ENCODE measurements at regions not wholly inside any gene's neighbourhood (a gene's known extent, or its start where the extent isn't known, plus 50 kb on each side); places are given as distances from the start of the nearest gene placed in this dataset.

DNA sequence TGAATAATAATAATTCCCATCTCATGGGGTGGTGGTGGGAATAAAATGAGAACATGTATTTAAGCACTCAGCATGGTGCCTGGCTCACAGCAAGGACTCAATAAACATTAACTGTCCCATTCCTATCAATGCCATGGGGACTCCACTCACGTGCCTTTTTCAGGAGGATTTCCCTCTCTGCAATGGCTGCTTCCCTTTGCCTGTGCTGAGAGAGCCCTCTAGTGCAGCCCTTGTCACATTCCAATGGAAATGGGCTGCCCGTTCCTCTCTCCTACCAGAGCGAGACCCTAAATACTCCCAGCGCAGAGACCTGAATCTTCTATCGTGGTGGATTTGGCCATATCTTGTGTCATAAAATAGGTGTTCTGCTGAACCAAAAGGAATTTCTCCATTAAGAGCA is 621.5 kb upstream of the B3GAT1 start:
- Mint-ChIP-seq H3K36me3 (peaks cover 0 to 8% (median 0%) of the 10 kb centered on the region in 5 donors), H3K27ac (no peak overlapping the region), H3K4me1 (no peaks in the 10 kb centered on the region), H3K9me3 (peaks cover 0 to 8% (median 3%) of the 10 kb centered on the region in 11 donors), H3K4me3 (no peak overlapping the region), H3K27me3 (peaks cover 0 to 59% (median 34%) of the 10 kb centered on the region in 5 donors)
- CTCF ChIA-PET: no interaction called here
- ATAC-seq (no peak), DNase-seq (no peak)
- Histone ChIP-seq H3K27me3 (ENCODE audit: control insufficient read depth in 2 of 2, insufficient read depth in 2 of 2, low read length in 2 of 2) (no peaks in the 10 kb centered on the region), H3K9me3 (ENCODE audit: control insufficient read depth in 2 of 3, low read length in 3 of 3) (no peaks in the 10 kb centered on the region), H3K27ac (ENCODE audit: low read depth, low read length) (no peak overlapping the region), H3K4me3 (ENCODE audit: low read length) (no peak overlapping the region), H3K4me1 (ENCODE audit: control insufficient read depth in 2 of 2, insufficient read depth in 2 of 2, low read length in 2 of 2) (no peaks in the 10 kb centered on the region), H3K36me3 (ENCODE audit: control insufficient read depth in 2 of 3, insufficient read depth in 3 of 3, low read length in 3 of 3) (no peaks in the 10 kb centered on the region)
- intact Hi-C loops (cut with micrococcal nuclease): no loop called here
- POLR2A ChIA-PET: no interaction called here

- no peak overlapping the region for H3K27ac Mint-ChIP-seq
- ATAC-seq: no peak
- no peak overlapping the region for H3K4me3 Mint-ChIP-seq
- H3K4me1 Mint-ChIP-seq: no peaks in the 10 kb centered on the region
- no peaks in the 10 kb centered on the region for H3K4me1 ChIP-seq (ENCODE audit: control insufficient read depth in 2 of 2, insufficient read depth in 2 of 2, low read length in 2 of 2)
- no peak for DNase-seq
- H3K27ac ChIP-seq (ENCODE audit: low read depth, low read length): no peak overlapping the region
- CTCF ChIA-PET: no interaction called here
- peaks cover 0 to 13% (median 6%) of the 10 kb centered on the region in 11 donors for H3K9me3 Mint-ChIP-seq
- H3K27me3 ChIP-seq (ENCODE audit: control insufficient read depth in 2 of 2, insufficient read depth in 2 of 2, low read length in 2 of 2): no peaks in the 10 kb centered on the region
- H3K27me3 Mint-ChIP-seq: peaks cover 0 to 58% (median 32%) of the 10 kb centered on the region in 5 donors
- no peaks in the 10 kb centered on the region for H3K36me3 ChIP-seq (ENCODE audit: control insufficient read depth in 2 of 3, insufficient read depth in 3 of 3, low read length in 3 of 3)
- H3K36me3 Mint-ChIP-seq: peaks cover 0 to 12% (median 3%) of the 10 kb centered on the region in 5 donors
- no peak overlapping the region for H3K4me3 ChIP-seq (ENCODE audit: low read length)
- POLR2A ChIA-PET: no interaction called here
- no peaks in the 10 kb centered on the region for H3K9me3 ChIP-seq (ENCODE audit: control insufficient read depth in 2 of 3, low read length in 3 of 3)
- intact Hi-C loops (cut with micrococcal nuclease): no loop called here
These were observed 619.4 kb upstream of the B3GAT1 start for GRCh38 chr11:135031205-135031989.

GRCh38 chr11:135027461-135027860 is 615.4 kb upstream of the B3GAT1 start:
- Histone ChIP-seq H3K27ac (ENCODE audit: low read depth, low read length) (no peak overlapping the region), H3K36me3 (ENCODE audit: control insufficient read depth in 2 of 3, insufficient read depth in 3 of 3, low read length in 3 of 3) (no peaks in the 10 kb centered on the region), H3K9me3 (ENCODE audit: control insufficient read depth in 2 of 3, low read length in 3 of 3) (no peaks in the 10 kb centered on the region), H3K27me3 (ENCODE audit: control insufficient read depth in 2 of 2, insufficient read depth in 2 of 2, low read length in 2 of 2) (no peaks in the 10 kb centered on the region), H3K4me1 (ENCODE audit: control insufficient read depth in 2 of 2, insufficient read depth in 2 of 2, low read length in 2 of 2) (no peaks in the 10 kb centered on the region), H3K4me3 (ENCODE audit: low read length) (no peak overlapping the region)
- CTCF ChIA-PET: no interaction called here
- no peak for ATAC-seq
- POLR2A ChIA-PET: no interaction called here
- Mint-ChIP-seq H3K27me3 (peaks cover 0 to 25% (median 20%) of the 10 kb centered on the region in 5 donors), H3K36me3 (peaks cover 0 to 4% (median 0%) of the 10 kb centered on the region in 5 donors), H3K4me1 (no peaks in the 10 kb centered on the region), H3K9me3 (peaks cover 0 to 6% (median 4%) of the 10 kb centered on the region in 11 donors), H3K27ac (no peak overlapping the region), H3K4me3 (no peak overlapping the region)
- intact Hi-C loops (cut with micrococcal nuclease): no loop called here
- no peak for DNase-seq

GRCh38 chr11:135023499-135023898 is 611.5 kb upstream of the B3GAT1 start:
- no peak overlapping the region for H3K27ac Mint-ChIP-seq
- intact Hi-C loops (cut with micrococcal nuclease): no loop called here
- Histone ChIP-seq H3K27me3 (ENCODE audit: control insufficient read depth in 2 of 2, insufficient read depth in 2 of 2, low read length in 2 of 2) (no peaks in the 10 kb centered on the region), H3K4me1 (ENCODE audit: control insufficient read depth in 2 of 2, insufficient read depth in 2 of 2, low read length in 2 of 2) (no peaks in the 10 kb centered on the region), H3K9me3 (ENCODE audit: control insufficient read depth in 2 of 3, low read length in 3 of 3) (no peaks in the 10 kb centered on the region), H3K36me3 (ENCODE audit: control insufficient read depth in 2 of 3, insufficient read depth in 3 of 3, low read length in 3 of 3) (no peaks in the 10 kb centered on the region), H3K27ac (ENCODE audit: low read depth, low read length) (no peak overlapping the region), H3K4me3 (ENCODE audit: low read length) (no peak overlapping the region)
- peaks cover 0 to 19% (median 13%) of the 10 kb centered on the region in 5 donors for H3K27me3 Mint-ChIP-seq
- CTCF ChIA-PET: no interaction called here
- no peak overlapping the region for H3K4me3 Mint-ChIP-seq
- peaks cover 0 to 6% (median 3%) of the 10 kb centered on the region in 11 donors for H3K9me3 Mint-ChIP-seq
- ATAC-seq (no peak), DNase-seq (no peak)
- H3K36me3 Mint-ChIP-seq: peaks cover 0 to 4% (median 0%) of the 10 kb centered on the region in 5 donors
- H3K4me1 Mint-ChIP-seq: peaks cover 0 to 1% (median 0%) of the 10 kb centered on the region in 7 donors
- POLR2A ChIA-PET: no interaction called here

- intact Hi-C loops (cut with micrococcal nuclease): no loop called here
- H3K9me3 Mint-ChIP-seq: peaks cover 0 to 7% (median 2%) of the 10 kb centered on the region in 11 donors
- H3K36me3 ChIP-seq (ENCODE audit: control insufficient read depth in 2 of 3, insufficient read depth in 3 of 3, low read length in 3 of 3): no peaks in the 10 kb centered on the region
- no peak overlapping the region for H3K27ac ChIP-seq (ENCODE audit: low read depth, low read length)
- peaks cover 0 to 17% (median 12%) of the 10 kb centered on the region in 5 donors for H3K27me3 Mint-ChIP-seq
- ATAC-seq (no peak), DNase-seq (no peak)
- H3K36me3 Mint-ChIP-seq: peaks cover 0 to 3% (median 0%) of the 10 kb centered on the region in 5 donors
- H3K27me3 ChIP-seq (ENCODE audit: control insufficient read depth in 2 of 2, insufficient read depth in 2 of 2, low read length in 2 of 2): no peaks in the 10 kb centered on the region
- CTCF ChIA-PET: no interaction called here
- H3K4me1 ChIP-seq (ENCODE audit: control insufficient read depth in 2 of 2, insufficient read depth in 2 of 2, low read length in 2 of 2): no peaks in the 10 kb centered on the region
- POLR2A ChIA-PET: no interaction called here
- no peaks in the 10 kb centered on the region for H3K9me3 ChIP-seq (ENCODE audit: control insufficient read depth in 2 of 3, low read length in 3 of 3)
- H3K4me3 ChIP-seq (ENCODE audit: low read length): no peak overlapping the region
- no peak overlapping the region for H3K27ac Mint-ChIP-seq
- peaks cover 0 to 1% (median 0%) of the 10 kb centered on the region in 7 donors for H3K4me1 Mint-ChIP-seq
- H3K4me3 Mint-ChIP-seq: no peak overlapping the region
These were observed 610.4 kb upstream of the B3GAT1 start for GRCh38 chr11:135022454-135022853.

GRCh38 chr11:135019899-135020298 is 607.9 kb upstream of the B3GAT1 start:
- H3K4me3 Mint-ChIP-seq: no peak overlapping the region

GRCh38 chr11:135019343-135019871 is 607.4 kb upstream of the B3GAT1 start:
- Histone ChIP-seq H3K4me1 (ENCODE audit: control insufficient read depth in 2 of 2, insufficient read depth in 2 of 2, low read length in 2 of 2) (no peaks in the 10 kb centered on the region), H3K9me3 (ENCODE audit: control insufficient read depth in 2 of 3, low read length in 3 of 3) (no peaks in the 10 kb centered on the region), H3K27ac (ENCODE audit: low read depth, low read length) (no peak overlapping the region), H3K4me3 (ENCODE audit: low read length) (no peak overlapping the region), H3K36me3 (ENCODE audit: control insufficient read depth in 2 of 3, insufficient read depth in 3 of 3, low read length in 3 of 3) (no peaks in the 10 kb centered on the region), H3K27me3 (ENCODE audit: control insufficient read depth in 2 of 2, insufficient read depth in 2 of 2, low read length in 2 of 2) (no peaks in the 10 kb centered on the region)
- H3K9me3 Mint-ChIP-seq: peaks cover 0 to 4% (median 0%) of the 10 kb centered on the region in 11 donors
- DNase-seq (no peak), ATAC-seq (no peak)
- H3K4me3 Mint-ChIP-seq: no peak overlapping the region
- intact Hi-C loops (cut with micrococcal nuclease): no loop called here
- ChIA-PET CTCF (no interaction called here), POLR2A (no interaction called here)
- peaks cover 0 to 30% (median 20%) of the 10 kb centered on the region in 5 donors for H3K27me3 Mint-ChIP-seq
- peaks cover 0 to 1% (median 0%) of the 10 kb centered on the region in 7 donors for H3K4me1 Mint-ChIP-seq
- H3K36me3 Mint-ChIP-seq: no peaks in the 10 kb centered on the region
- H3K27ac Mint-ChIP-seq: no peak overlapping the region

More at GRCh38 chr11:135019899-135020298, 607.9 kb upstream of the B3GAT1 start:
- POLR2A ChIA-PET: no interaction called here
- Mint-ChIP-seq H3K27ac (no peak overlapping the region), H3K36me3 (no peaks in the 10 kb centered on the region), H3K27me3 (peaks cover 0 to 25% (median 17%) of the 10 kb centered on the region in 5 donors), H3K4me1 (peaks cover 0 to 1% (median 0%) of the 10 kb centered on the region in 7 donors), H3K9me3 (peaks cover 0 to 4% (median 0%) of the 10 kb centered on the region in 11 donors)
- no peaks in the 10 kb centered on the region for H3K9me3 ChIP-seq (ENCODE audit: control insufficient read depth in 2 of 3, low read length in 3 of 3)
- no peaks in the 10 kb centered on the region for H3K27me3 ChIP-seq (ENCODE audit: control insufficient read depth in 2 of 2, insufficient read depth in 2 of 2, low read length in 2 of 2)
- no peak overlapping the region for H3K4me3 ChIP-seq (ENCODE audit: low read length)
- no peak overlapping the region for H3K27ac ChIP-seq (ENCODE audit: low read depth, low read length)
- DNase-seq: no peak
- no peak for ATAC-seq
- CTCF ChIA-PET: no interaction called here
- no peaks in the 10 kb centered on the region for H3K36me3 ChIP-seq (ENCODE audit: control insufficient read depth in 2 of 3, insufficient read depth in 3 of 3, low read length in 3 of 3)
- intact Hi-C loops (cut with micrococcal nuclease): no loop called here
- no peaks in the 10 kb centered on the region for H3K4me1 ChIP-seq (ENCODE audit: control insufficient read depth in 2 of 2, insufficient read depth in 2 of 2, low read length in 2 of 2)

Measured in naive thymus-derived CD4-positive, alpha-beta T cell (primary cell).